Cardiac fibroblast (primary cell): ENCODE measurements at regions not wholly inside any gene's neighbourhood (a gene's known extent, or its start where the extent isn't known, plus 50 kb on each side); places are given as distances from the start of the nearest gene placed in this dataset.

Experiments
- DNase-seq, 2 donors: peaks; one replicate each; pipeline versions ENCODE4 v3.0.0 to v3.0.0-alpha.2; 2010; ENCODE audit warnings: low read depth in 2 of 2
- H3K4me3 ChIP-seq, 2 donors: replicated peaks in 1 of 2; 1 replicate in 1 of 2; 2 replicates in 1 of 2; pipeline ENCODE4 v1.5.1; 2011; ENCODE audit warnings: low read depth in 2 of 2, low read length in 2 of 2, mild to moderate bottlenecking in 2 of 2, moderate library complexity in 1 of 2
- TF ChIP-seq, protein P1 (sequence below): IDR thresholded peaks from one replicate; pipeline ENCODE4 v1.5.1; 2011; ENCODE audit warnings: low read depth, mild to moderate bottlenecking, low read length, inconsistent platforms

DNA sequence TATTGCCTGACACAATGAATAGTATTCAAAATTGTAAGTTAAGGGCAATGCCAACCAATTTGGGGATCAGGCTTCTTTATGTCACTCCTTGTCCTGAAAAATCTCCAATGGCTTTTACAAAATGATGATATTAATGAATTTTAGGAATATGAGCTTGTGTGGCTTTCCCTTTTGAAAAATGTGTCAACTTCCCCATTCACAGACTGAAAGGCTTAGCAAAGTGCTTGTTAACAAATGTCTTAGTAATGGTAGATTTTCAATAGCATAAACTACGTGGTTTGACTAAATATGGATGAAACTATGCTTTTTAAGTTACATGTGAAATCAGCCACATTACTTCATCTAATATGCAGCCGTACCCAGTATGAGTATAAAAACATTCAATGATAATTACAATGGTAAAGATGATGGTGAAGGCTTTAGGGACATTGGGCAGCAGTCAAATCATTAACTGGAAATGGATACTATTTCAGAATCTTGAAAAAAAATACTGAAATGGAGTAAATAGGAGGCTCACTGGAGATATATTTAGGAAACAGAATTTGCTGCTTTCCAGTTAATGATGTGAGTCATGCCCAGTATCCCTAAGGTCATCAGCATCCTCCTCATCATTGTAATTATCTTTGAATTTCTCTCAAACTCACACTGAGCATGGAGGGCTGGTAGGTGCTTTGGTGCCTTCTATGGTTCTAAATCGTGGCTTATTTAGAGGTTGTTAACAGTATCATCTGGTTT lies 113.3 kb upstream of the ZNF608 start:
- no peak overlapping the region for H3K4me3 ChIP-seq
- TF ChIP-seq, protein P1, sequence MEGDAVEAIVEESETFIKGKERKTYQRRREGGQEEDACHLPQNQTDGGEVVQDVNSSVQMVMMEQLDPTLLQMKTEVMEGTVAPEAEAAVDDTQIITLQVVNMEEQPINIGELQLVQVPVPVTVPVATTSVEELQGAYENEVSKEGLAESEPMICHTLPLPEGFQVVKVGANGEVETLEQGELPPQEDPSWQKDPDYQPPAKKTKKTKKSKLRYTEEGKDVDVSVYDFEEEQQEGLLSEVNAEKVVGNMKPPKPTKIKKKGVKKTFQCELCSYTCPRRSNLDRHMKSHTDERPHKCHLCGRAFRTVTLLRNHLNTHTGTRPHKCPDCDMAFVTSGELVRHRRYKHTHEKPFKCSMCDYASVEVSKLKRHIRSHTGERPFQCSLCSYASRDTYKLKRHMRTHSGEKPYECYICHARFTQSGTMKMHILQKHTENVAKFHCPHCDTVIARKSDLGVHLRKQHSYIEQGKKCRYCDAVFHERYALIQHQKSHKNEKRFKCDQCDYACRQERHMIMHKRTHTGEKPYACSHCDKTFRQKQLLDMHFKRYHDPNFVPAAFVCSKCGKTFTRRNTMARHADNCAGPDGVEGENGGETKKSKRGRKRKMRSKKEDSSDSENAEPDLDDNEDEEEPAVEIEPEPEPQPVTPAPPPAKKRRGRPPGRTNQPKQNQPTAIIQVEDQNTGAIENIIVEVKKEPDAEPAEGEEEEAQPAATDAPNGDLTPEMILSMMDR, result no peak
- DNase-seq, result no peak

DNA sequence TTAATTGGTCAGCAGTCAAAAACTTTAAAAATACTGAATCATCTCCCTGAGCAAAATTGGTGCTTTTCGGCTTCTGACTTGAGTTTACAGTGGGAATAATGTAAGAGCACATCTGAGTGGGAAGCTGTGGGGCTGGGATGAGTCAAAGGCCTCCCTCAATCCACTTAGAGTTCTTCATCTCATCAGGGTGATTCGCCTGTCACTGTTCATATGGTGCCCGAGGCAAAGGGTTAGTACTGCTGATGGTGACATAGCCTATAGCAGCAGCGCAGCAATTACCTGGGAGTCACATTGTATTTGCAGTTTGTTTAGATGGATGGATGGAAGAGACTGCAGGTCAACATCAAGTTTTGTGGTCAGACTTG lies 113.8 kb upstream of the ZNF608 start:
- TF ChIP-seq, protein P1, result no peak
- DNase-seq, result no peak
- H3K4me3 ChIP-seq, result no peak overlapping the region

DNA sequence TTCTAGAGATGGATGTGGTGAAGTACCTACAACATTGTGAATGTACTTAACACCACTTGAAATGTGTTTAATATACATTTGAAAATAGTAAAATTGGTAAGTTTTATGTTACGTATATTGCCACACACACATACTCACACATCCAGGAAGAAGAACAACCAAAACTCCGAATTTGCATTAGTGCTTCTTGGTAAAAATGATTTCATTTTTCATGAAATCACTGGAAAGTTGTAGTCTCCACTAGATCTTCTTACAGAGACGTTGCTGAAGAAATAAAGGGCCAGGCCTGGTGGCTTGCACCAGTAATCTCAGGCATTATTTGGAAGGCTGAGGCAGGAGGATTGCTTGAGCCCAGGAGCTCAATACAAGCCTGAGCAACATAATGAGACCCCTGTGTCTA lies 118.6 kb upstream of the ZNF608 start:
- TF ChIP-seq, protein P1, result no peak
- DNase-seq, result no peak
- H3K4me3 ChIP-seq, result no peak overlapping the region

DNA sequence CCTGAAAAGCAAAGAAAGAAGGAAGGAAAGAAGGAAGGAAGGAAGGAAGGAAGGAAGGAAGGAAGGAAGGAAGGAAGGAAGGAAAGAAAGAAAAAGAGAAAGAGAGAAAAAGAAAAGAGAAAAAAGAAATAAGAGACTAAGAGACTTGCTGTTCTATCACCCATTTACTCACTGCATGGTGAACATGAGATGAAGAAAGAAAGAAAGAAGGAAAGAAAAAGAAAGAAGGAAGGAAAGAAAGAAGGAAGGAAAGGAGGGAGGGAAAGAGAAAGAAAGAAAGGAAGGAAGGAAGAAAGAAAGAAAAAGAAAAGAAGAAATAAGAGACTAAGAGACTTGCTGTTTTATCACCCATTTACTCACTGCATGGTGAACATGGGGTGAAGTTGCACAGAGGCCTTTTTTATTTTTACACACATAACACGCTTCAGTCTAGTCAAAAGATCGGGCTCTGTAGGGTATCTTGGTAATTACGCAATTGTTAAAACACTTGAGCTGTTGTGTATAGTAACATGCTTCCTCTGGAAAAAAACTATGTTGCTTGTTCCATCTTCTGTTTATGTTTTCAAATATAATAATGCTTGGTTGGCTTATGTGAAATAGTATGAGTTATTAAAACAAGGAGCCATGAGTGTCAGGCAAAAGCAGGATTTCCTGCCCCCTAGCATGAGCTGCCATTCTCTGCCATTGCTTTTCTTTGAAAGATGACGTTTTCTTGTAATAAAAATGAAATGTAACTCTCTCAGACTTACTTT lies 119.3 kb upstream of the ZNF608 start:
- H3K4me3 ChIP-seq, result no peak overlapping the region
- TF ChIP-seq, protein P1, result no peak
- DNase-seq, result peak; percentile 16 to 48

DNA sequence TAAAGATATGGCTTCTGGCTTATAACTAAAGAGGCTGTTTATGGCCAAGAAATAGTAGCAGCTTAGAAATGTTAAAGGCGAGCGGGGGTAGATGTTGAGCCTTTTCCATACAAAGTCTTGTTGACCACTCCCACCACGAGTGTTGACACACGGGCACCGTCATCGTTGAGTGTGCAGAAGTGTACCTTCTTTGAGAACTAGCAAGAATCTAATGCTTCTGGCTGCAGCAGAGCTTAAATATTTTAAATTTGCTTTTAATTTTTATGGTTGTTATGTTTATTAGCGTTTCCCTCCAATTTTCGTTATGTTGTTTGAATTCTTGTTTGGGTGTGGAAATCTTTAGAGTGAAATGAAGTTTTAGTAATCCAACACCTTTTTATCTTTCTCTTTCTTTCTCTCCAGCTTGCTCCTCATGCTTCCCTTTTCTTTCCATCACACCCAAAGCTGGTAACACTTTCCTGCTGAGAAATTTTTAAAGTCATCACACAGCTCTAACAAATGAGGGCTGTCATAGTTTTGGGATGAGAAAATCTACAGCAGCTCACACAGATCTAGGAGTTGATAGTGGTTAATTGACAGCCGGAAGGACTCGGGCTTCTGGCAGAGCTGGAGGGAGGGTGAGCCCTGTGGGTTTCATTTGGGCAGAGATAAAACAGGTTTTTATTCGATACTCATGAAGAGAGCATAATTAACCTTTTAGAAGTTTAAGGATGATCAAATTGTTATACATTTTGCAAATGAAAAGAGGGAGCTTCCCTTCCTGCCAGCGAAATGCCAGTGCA lies 120.1 kb upstream of the ZNF608 start:
- H3K4me3 ChIP-seq, result no peak overlapping the region
- no peak for DNase-seq
- TF ChIP-seq, protein P1, result no peak

DNA sequence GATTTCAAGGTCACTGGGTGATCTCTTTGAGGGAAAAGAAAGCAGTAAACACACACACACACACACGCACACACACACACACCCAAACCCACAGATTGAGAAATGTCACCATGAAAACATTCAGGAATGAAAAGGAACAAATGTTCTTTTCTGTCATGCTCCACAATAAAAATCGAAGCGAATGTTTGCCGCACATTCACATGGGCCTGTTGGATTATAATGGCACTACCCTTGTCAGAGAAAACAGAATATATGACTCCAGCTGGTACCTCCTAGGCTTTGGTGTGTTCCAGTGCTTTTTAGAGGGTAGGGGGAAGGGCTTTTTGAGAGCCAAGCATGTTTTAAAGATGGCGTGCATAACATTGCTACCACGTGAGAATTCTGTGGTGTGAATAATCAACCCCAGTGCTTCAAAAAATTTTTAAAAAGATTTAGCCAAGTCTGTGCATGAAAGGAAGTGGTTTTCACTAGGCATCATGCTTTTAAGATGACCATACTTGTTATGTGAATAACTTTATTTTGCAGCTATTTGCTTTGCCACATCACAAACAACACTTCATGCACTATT lies 120.8 kb upstream of the ZNF608 start:
- TF ChIP-seq, protein P1, result no peak
- no peak overlapping the region for H3K4me3 ChIP-seq
- DNase-seq, result peak; percentile 46 to 54
